Heart right ventricle (tissue), 16 donors: ENCODE measurements at regions not wholly inside any gene's neighbourhood (a gene's known extent, or its start where the extent isn't known, plus 50 kb on each side); places are given as distances from the start of the nearest gene placed in this dataset.

ENCODE experiments used
- ATAC-seq, 8 donors: fragments of 200-7000 bp; cut with Tn5 transposase; one replicate each; pipeline ENCODE4 v1.9.1; 2020; ENCODE audit warnings: mild to moderate bottlenecking in 8 of 8, moderate library complexity in 8 of 8, moderate number of reproducible peaks in 1 of 8
- DNase-seq, 2 donors: peaks; one replicate each; pipeline ENCODE4 v3.0.0-alpha.2; 2020
- H3K27ac ChIP-seq, 10 donors: fragments of 200-600 bp; sonication (generic) in 2 of 10; one replicate each; pipeline versions ENCODE4 v1.5.0 to v1.8.0; 2020 to 2022; ENCODE audit warnings: mild to moderate bottlenecking in 3 of 10
- H3K27me3 ChIP-seq, 7 donors: fragments of 200-600 bp; one replicate each; pipeline ENCODE4 v1.8.0; 2021 to 2022; ENCODE audit warnings: mild to moderate bottlenecking in 2 of 7
- H3K36me3 ChIP-seq, 9 donors: fragments of 200-600 bp; sonication (generic) in 1 of 9; one replicate each; pipeline versions ENCODE4 v1.5.0 to v1.8.0; 2020 to 2022; ENCODE audit warnings: mild to moderate bottlenecking in 2 of 9
- H3K4me1 ChIP-seq, 9 donors: fragments of 200-600 bp; sonication (generic) in 1 of 9; one replicate each; pipeline versions ENCODE4 v1.5.0 to v1.8.0; 2020 to 2022; ENCODE audit warnings: mild to moderate bottlenecking in 4 of 9
- H3K4me3 ChIP-seq, 10 donors: fragments of 200-600 bp; sonication (generic) in 2 of 10; one replicate each; pipeline versions ENCODE4 v1.5.0 to v1.8.0; 2020 to 2022; ENCODE audit warnings: mild to moderate bottlenecking in 7 of 10, moderate library complexity in 2 of 10
- H3K9me3 ChIP-seq, 11 donors: fragments of 200-600 bp in 10 of 11; sonication (generic) in 2 of 11; one replicate each; pipeline versions ENCODE4 v1.5.0 to v1.8.0; 2013 to 2022; ENCODE audit warnings: mild to moderate bottlenecking in 2 of 11, control low read depth in 1 of 11, moderate library complexity in 1 of 11
- CTCF ChIP-seq, 9 donors: fragments of 200-600 bp; sonication (generic) in 2 of 9; IDR thresholded peaks; one replicate each; pipeline versions ENCODE4 v1.5.0 to v1.8.0; 2021 to 2022; ENCODE audit warnings: antibody characterized with exemption in 9 of 9, mild to moderate bottlenecking in 5 of 9, moderate library complexity in 1 of 9
- WGBS, 2 donors: extraction: QIAGEN DNeasy Blood & Tissue Kit; methylation state at CpG; one replicate each; pipeline ENCODE4 v1.1.7; 2013; ENCODE audit warnings: inconsistent platforms in 1 of 2; 5-methylcytosine and 5-hydroxymethylcytosine counted together
- intact Hi-C, 10 donors: fragments of 100-400 bp; cut with DNase I; formaldehyde crosslinking; loops; one replicate each; pipeline versions ENCODE4 v1.11.1 to v1.14.2; 2022
- donor health status: Arrhythmogenic right ventricular cardiomyopathy.
- donor health status: ischemic (EF 13 %, LVEDD 7.1; RV severe dilation, severe dysfunction).
- donor health status: healthy with polysubstance abuse.
- donor health status: DM: no; HTN: yes; CAD: no.
- donor health status: DM: no; HTN: no; CAD: no.
- donor health status: ischemic (EF 25% LVEDD 6.9; RV normal size, moderate dysfunction).
- donor health status: ischemic (EF 25% LVEDD 5.7; RV mildly dilated, moderate dysfunction).
- donor health status: healthy.
- donor health status: DM: yes; HTN: yes; CAD: no.
- donor health status: Ischemic cardiomyopathy.
- donor health status: ischemic (EF 35%, LVEDD 5.7; RV mildly dilated, moderate dysfunction).
- donor health status: nonischemic (EF 11% LVEDD 7.7; RV severe dilation, severe dysfunction).
- donor health status: DM: yes; HTN: yes; CAD: no.
- donor health status: PGD.
- donor health status: ischemic (EF 29% LVEDD 5.4; RV normal size, mild dysfunction).
- donor health status: nonischemic (EF 23%, LVEDD 6.1; RV moderate dilation, normal function).

DNA sequence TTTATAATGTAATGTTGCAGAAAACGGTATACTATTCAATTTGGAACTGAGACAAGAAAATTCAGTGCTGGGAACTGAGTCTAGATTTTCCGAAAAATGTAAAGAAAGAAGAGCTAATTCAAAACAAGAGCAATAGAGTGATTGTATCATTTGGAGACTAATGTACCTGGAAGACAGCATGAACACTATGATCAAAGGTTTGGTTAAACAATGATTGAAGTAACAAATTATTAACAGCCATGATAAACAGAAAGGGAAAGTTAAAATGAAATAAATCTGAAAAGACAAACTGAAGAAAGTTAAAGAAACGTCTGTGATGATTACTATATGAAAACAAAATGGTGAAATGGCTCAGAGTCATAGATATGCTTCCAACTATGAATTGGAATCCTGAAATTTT is 300.6 kb upstream of the MPDZ start:
- 87 to 94% methylated on average over 3 of the region's 3 CpGs for WGBS, 2 donors
- Histone ChIP-seq H3K27me3 (no peaks in the 10 kb centered on the region), H3K36me3 (no peaks in the 10 kb centered on the region), H3K27ac (no peak overlapping the region), H3K9me3 (no peaks in the 10 kb centered on the region), H3K4me3 (no peak overlapping the region), H3K4me1 (peaks cover 0 to 20% (median 9%) of the 10 kb centered on the region in 9 donors)
- intact Hi-C loops = loop anchor here in 2 of 10 donors (10.0 kb wide), 2 partner anchors 135 to 445 kb away; no protein-coding TSS in a partner anchor
- no peak for TF ChIP-seq CTCF (IDR thresholded peaks at IDR 0.05)
- ATAC-seq = no peak
- DNase-seq = no peak

- H3K4me3 ChIP-seq = no peak overlapping the region
- no peaks in the 10 kb centered on the region for H3K36me3 ChIP-seq
- H3K27me3 ChIP-seq = no peaks in the 10 kb centered on the region
- DNase-seq (no peak), ATAC-seq (peak in 1 of 8 donors; percentile 5)
- no peak for TF ChIP-seq CTCF (IDR thresholded peaks at IDR 0.05)
- intact Hi-C loops = loop anchor here in 2 of 10 donors (10.0 kb wide), 2 partner anchors 51 to 121 kb away; no protein-coding TSS in a partner anchor
- H3K27ac ChIP-seq = peak overlapping the region in 6 of 10 donors; percentile 11 to 75 (median 47)
- peaks cover 0 to 26% (median 10%) of the 10 kb centered on the region in 9 donors for H3K4me1 ChIP-seq
- no peaks in the 10 kb centered on the region for H3K9me3 ChIP-seq
These were observed 296.6 kb upstream of the MPDZ start for GRCh38 chr9:13576101-13576500.

DNA sequence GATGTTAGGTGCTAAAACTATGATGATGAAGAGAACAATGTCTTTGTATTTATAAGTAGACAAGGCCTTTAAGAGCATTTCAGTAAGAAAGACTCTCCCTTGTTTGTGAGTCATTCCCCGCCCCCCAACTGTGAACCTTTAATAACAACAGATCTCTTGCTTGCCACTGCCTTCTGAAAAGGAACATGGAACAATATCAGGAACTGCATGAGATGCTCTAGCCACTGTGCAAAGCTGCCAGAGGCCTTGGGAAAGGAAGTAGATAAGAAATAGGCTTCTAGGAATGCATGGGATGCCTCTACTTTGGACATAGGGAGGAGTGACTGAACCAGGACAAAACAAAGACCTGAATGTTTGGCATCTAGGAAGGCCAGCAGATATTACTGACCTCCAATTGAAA is 296.1 kb upstream of the MPDZ start:
- DNase-seq (peak in 1 of 2 donors; percentile 74), ATAC-seq (peak; percentile 58 to 92 (median 84))
- H3K27ac ChIP-seq = peak overlapping the region in 7 of 10 donors; percentile 11 to 75 (median 53)
- no peak overlapping the region for H3K4me3 ChIP-seq
- WGBS, 2 donors = 77 to 86% methylated on average over 1 of the region's 1 CpG
- intact Hi-C loops = loop anchor here in 2 of 10 donors (10.0 kb wide), 2 partner anchors 51 to 121 kb away; no protein-coding TSS in a partner anchor
- no peaks in the 10 kb centered on the region for H3K36me3 ChIP-seq
- no peaks in the 10 kb centered on the region for H3K9me3 ChIP-seq
- H3K4me1 ChIP-seq = peaks cover 0 to 31% (median 16%) of the 10 kb centered on the region in 9 donors
- TF ChIP-seq CTCF (IDR thresholded peaks at IDR 0.05) = no peak
- no peaks in the 10 kb centered on the region for H3K27me3 ChIP-seq

GRCh38 chr9:13570068-13570974 is 290.8 kb upstream of the MPDZ start:
- Histone ChIP-seq H3K4me1 (peaks cover 6 to 55% (median 44%) of the 10 kb centered on the region in 9 donors), H3K27ac (peak overlapping the region; percentile 59 to 94 (median 84)), H3K4me3 (no peak overlapping the region), H3K9me3 (no peaks in the 10 kb centered on the region), H3K36me3 (no peaks in the 10 kb centered on the region), H3K27me3 (no peaks in the 10 kb centered on the region)
- TF ChIP-seq CTCF (IDR thresholded peaks at IDR 0.05) = no peak
- DNase-seq (peak in 1 of 2 donors; percentile 9), ATAC-seq (peak; percentile 53 to 71 (median 62))
- intact Hi-C loops = loop anchor here in 2 of 10 donors (5.0 to 10.0 kb wide), 3 partner anchors 46 to 782 kb away; no protein-coding TSS in a partner anchor
- 48 to 62% methylated on average over 5 of the region's 5 CpGs for WGBS, 2 donors
